ENCODE measurements at regions not wholly inside any gene's neighbourhood (a gene's known extent, or its start where the extent isn't known, plus 50 kb on each side); places are given as distances from the start of the nearest gene placed in this dataset.
"Not testable (repeated sequence)": the region's sequence is repeated elsewhere in the genome, so short reads cannot be mapped to it uniquely, and the experiment has no call there.

- Histone ChIP-seq H2AFZ (ENCODE audit: low read depth, low read length) (no peak overlapping the region), H3K36me3 (ENCODE audit: control insufficient read depth in 2 of 2, extremely low read depth in 1 of 2, insufficient read depth in 2 of 2, low read length in 2 of 2) (no peaks in the 10 kb centered on the region), H3K9me3 (replicated peaks; ENCODE audit: control insufficient read depth, insufficient read depth, low read length) (no peaks in the 10 kb centered on the region), H3K4me2 (ENCODE audit: insufficient read depth, low read length) (no peak overlapping the region), H3K27me3 (ENCODE audit: control insufficient read depth in 2 of 2, insufficient read depth in 2 of 2, low read length in 2 of 2) (no peaks in the 10 kb centered on the region), H3K9ac (replicated peaks; ENCODE audit: extremely low read depth, insufficient read depth, low read length) (no peak overlapping the region), H3K9me1 (replicated peaks; ENCODE audit: control insufficient read depth, extremely low read depth, insufficient read depth, low read length) (no peaks in the 10 kb centered on the region), H3K27ac (ENCODE audit: insufficient read depth, low read depth, low read length) (no peak overlapping the region), H3K4me1 (ENCODE audit: control insufficient read depth, extremely low read depth, insufficient read depth, low read length) (peaks cover 8% of the 10 kb centered on the region), H4K20me1 (replicated peaks; ENCODE audit: control insufficient read depth, extremely low read depth, insufficient read depth, low read length) (no peaks in the 10 kb centered on the region), H3K79me2 (ENCODE audit: control insufficient read depth, insufficient read depth, low read length) (no peaks in the 10 kb centered on the region), H3K4me3 (replicated peaks in 1 of 3; ENCODE audit: insufficient read depth in 1 of 3, low read depth in 1 of 3, low read length in 3 of 3) (no peak overlapping the region)
- TF ChIP-seq MAX (IDR thresholded peaks at IDR 0.05; ENCODE audit: insufficient read depth, insufficient read length) (no peak), POLR2AphosphoS5 (IDR thresholded peaks at IDR 0.05; ENCODE audit: insufficient read depth, low read depth, low read length) (no peak), POLR2A (IDR thresholded peaks at IDR 0.05; ENCODE audit: low read depth, low read length) (no peak), FOS (IDR thresholded peaks at IDR 0.05; ENCODE audit: borderline replicate concordance, insufficient read depth, low read length) (no peak), MYC (IDR thresholded peaks at IDR 0.05; ENCODE audit: low read depth, low read length) (no peak), CTCF (IDR thresholded peaks at IDR 0.05; ENCODE audit: extremely low read depth in 1 of 2, insufficient read depth in 1 of 2, low read depth in 1 of 2, low read length in 2 of 2) (no peak), EZH2 (IDR thresholded peaks at IDR 0.05; ENCODE audit: borderline replicate concordance, low read depth, low read length, severe bottlenecking) (no peak)
- dilution Hi-C loops (cut with MboI; ENCODE audit: extremely low pct_ligation_motif_present, low sequenced_read_pairs): no loop called here
- DNase-seq (ENCODE audit: low read depth, low spot score) (no peak), FAIRE-seq (no peak)
- ChIA-PET CTCF (no interaction called here), POLR2A (no interaction called here)
- BruUV-seq (replicated peaks): no TSS peak
- intact Hi-C loops (cut with micrococcal nuclease): no loop called here
These were observed 123.4 kb downstream of the NUFIP1 start for GRCh38 chr13:44865722-44866410.

- H3K4me3 ChIP-seq (replicated peaks in 1 of 3; ENCODE audit: insufficient read depth in 1 of 3, low read depth in 1 of 3, low read length in 3 of 3); H3K79me2 ChIP-seq (ENCODE audit: control insufficient read depth, insufficient read depth, low read length); intact Hi-C loops (cut with micrococcal nuclease); H2AFZ ChIP-seq (ENCODE audit: low read depth, low read length); FAIRE-seq; H3K9me1 ChIP-seq (replicated peaks; ENCODE audit: control insufficient read depth, extremely low read depth, insufficient read depth, low read length); H3K36me3 ChIP-seq (ENCODE audit: control insufficient read depth in 2 of 2, extremely low read depth in 1 of 2, insufficient read depth in 2 of 2, low read length in 2 of 2); H3K9ac ChIP-seq (replicated peaks; ENCODE audit: extremely low read depth, insufficient read depth, low read length); DNase-seq (ENCODE audit: low read depth, low spot score); BruUV-seq (replicated peaks); H3K4me1 ChIP-seq (ENCODE audit: control insufficient read depth, extremely low read depth, insufficient read depth, low read length); H4K20me1 ChIP-seq (replicated peaks; ENCODE audit: control insufficient read depth, extremely low read depth, insufficient read depth, low read length); H3K27me3 ChIP-seq (ENCODE audit: control insufficient read depth in 2 of 2, insufficient read depth in 2 of 2, low read length in 2 of 2); CTCF ChIA-PET; dilution Hi-C loops (cut with MboI; ENCODE audit: extremely low pct_ligation_motif_present, low sequenced_read_pairs); H3K4me2 ChIP-seq (ENCODE audit: insufficient read depth, low read length); POLR2A ChIA-PET; H3K27ac ChIP-seq (ENCODE audit: insufficient read depth, low read depth, low read length); H3K9me3 ChIP-seq (replicated peaks; ENCODE audit: control insufficient read depth, insufficient read depth, low read length): not testable (repeated sequence)
These were observed 125.6 kb downstream of the NUFIP1 start for GRCh38 chr13:44863641-44864040.
